ENCODE measurements at regions not wholly inside any gene's neighbourhood (a gene's known extent, or its start where the extent isn't known, plus 50 kb on each side); places are given as distances from the start of the nearest gene placed in this dataset.
"Not testable (repeated sequence)": the region's sequence is repeated elsewhere in the genome, so short reads cannot be mapped to it uniquely, and the experiment has no call there.

GRCh38 chr3:147153830-147154539 is 252.4 kb downstream of the ZIC4 start:
- DNase-seq (ENCODE audit: low spot score) = no peak

GRCh38 chr3:147152476-147152875 is 253.9 kb downstream of the ZIC4 start:
- no peak for DNase-seq (ENCODE audit: low spot score)

GRCh38 chr3:147141516-147142288 is 264.6 kb downstream of the ZIC4 start:
- no peak for DNase-seq (ENCODE audit: low spot score)

- DNase-seq (ENCODE audit: low spot score) = no peak
Observed at GRCh38 chr3:147139341-147139740, 267.0 kb downstream of the ZIC4 start.

DNA sequence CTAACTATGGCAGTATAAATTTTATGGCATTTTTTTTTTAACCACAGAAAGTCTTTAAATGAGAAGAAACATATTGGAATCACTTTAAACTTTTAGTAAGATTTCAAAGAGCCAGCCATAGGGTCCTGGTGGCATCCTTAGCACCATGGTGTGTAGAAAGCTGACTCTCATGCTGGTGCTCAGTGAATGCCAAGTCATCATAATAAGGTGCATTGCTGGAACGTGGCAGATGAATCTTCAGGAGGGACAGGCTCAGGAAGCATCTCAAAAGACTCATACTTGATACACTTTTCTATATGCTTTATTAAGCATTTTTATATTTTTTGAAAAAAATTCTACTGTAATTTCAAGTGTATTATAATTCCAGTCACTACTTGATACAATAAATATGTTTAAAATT is 274.2 kb downstream of the ZIC4 start:
- DNase-seq (ENCODE audit: low spot score) = no peak

GRCh38 chr3:147130461-147130860 is 275.9 kb downstream of the ZIC4 start:
- DNase-seq (ENCODE audit: low spot score) = no peak

- no peak for DNase-seq (ENCODE audit: low spot score)
Observed at GRCh38 chr3:147129665-147130064, 276.7 kb downstream of the ZIC4 start.

- DNase-seq (ENCODE audit: low spot score) = no peak
Observed at GRCh38 chr3:147122350-147122749, 284.0 kb downstream of the ZIC4 start.

GRCh38 chr3:147119989-147120388 is 286.4 kb downstream of the ZIC4 start:
- DNase-seq (ENCODE audit: low spot score) = no peak

- no peak for DNase-seq (ENCODE audit: low spot score)
Observed at GRCh38 chr3:147119346-147119745, 287.0 kb downstream of the ZIC4 start.

GRCh38 chr3:147118611-147119010 is 287.7 kb downstream of the ZIC4 start:
- DNase-seq (ENCODE audit: low spot score) = no peak

DNA sequence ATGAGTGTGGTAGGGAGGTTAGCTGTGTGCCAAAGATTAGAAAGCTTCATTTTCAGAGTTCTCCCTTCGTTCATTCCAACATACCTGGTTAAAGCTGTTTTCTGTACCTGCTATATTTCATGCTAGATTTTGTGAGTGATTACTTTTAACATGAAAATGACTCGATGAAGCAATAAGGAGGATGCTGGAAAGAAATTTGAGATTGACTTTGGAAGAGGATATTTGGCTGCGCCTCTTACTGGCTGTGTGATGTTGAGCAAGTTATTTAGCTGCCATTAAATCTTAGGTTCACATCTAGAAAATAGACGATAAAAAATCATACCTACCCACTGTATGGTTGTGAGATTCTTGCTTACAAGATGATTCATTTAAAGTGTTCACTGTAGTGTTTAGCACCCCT is 288.7 kb downstream of the ZIC4 start:
- DNase-seq (ENCODE audit: low spot score) = no peak

GRCh38 chr3:147113293-147114044 is 292.9 kb downstream of the ZIC4 start:
- DNase-seq (ENCODE audit: low spot score) = no peak

DNA sequence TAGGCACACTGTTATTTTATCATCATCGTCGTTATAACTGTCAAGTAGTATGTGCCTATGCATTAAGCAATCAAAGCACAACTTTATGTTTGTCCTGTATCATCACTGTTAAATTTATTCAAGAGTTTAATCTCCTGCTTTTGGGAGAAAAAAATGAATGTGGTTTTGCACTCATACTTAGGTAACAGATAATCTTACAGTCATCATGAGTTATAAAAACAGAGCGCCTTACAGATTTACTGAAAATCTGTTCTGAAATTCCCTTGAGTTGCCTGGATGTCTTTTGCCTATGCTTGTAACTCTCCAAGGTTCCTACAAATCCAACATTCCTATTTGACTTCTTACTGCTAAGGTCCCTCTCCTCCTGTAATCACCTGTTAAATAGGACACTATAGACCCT is 307.3 kb downstream of the ZIC4 start:
- DNase-seq (ENCODE audit: low spot score) = no peak

- DNase-seq (ENCODE audit: low spot score) = no peak
Observed at GRCh38 chr3:147090461-147090860, 315.9 kb downstream of the ZIC4 start.

GRCh38 chr3:147089286-147089685 is 317.1 kb downstream of the ZIC4 start:
- DNase-seq (ENCODE audit: low spot score) = no peak

- not testable (repeated sequence) for DNase-seq (ENCODE audit: low spot score)
Observed at GRCh38 chr3:147059500-147059899, 346.8 kb downstream of the ZIC4 start.

DNA sequence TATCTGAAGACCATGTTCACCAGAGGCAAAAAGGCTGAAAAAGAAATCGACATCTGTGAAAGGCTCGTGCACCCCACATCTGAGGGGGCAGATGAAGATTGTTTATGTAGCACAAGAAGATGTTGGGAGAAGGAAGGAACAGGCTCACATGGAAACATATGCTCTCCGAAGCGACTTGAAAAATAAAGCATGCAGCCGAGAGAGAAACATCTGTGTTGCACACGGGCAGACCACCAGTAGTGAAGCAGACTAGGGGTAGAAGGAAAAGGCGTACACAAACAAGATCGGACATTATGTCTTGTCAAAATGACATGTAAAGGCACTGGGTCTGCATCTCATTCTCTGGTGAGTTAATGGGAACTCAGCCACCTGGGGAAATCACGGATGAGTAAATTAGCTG is 356.5 kb downstream of the ZIC4 start:
- DNase-seq (ENCODE audit: low spot score) = no peak

GRCh38 chr3:147049305-147049704 is 357.0 kb downstream of the ZIC4 start:
- no peak for DNase-seq (ENCODE audit: low spot score)

GRCh38 chr3:147046916-147047315 is 359.4 kb downstream of the ZIC4 start:
- DNase-seq (ENCODE audit: low spot score) = no peak

DNA sequence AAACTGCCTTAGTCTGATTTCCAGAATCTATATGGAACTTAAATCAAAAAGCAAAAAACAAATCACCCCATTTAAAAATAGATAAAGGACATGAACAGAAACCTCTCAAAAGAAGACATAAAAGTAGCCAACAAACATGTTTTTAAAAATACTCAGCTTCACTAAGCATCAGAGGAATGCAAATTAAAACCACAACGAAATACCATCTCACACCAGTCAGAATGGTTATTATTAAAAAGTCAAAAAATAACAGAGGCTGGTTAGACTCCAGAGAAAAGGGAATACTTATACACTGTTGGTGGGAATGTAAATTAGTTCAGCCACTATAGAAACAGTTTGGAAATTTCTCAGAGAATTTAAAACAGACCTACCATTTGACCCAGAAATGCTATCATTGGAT is 367.9 kb downstream of the ZIC4 start:
- DNase-seq (ENCODE audit: low spot score) = no peak

DNA sequence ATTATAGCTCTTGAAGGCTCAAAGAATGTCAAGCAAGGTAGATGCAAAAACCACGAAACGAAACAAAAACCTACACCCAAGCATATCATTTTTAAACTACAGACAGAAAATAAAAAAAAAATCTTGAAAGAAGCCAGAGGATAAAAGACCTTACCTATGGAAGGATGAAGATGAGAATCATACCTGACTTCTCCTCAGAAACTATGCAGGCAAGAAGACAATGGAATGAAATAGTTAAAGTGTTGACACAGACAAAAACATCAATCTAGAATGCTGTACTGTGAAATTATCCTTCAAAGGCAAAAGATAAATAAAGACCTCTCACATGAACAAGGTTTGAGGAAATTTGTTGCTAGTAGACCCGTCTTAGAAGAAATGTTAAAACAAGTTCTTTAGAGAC is 372.0 kb downstream of the ZIC4 start:
- DNase-seq (ENCODE audit: low spot score) = no peak

DNA sequence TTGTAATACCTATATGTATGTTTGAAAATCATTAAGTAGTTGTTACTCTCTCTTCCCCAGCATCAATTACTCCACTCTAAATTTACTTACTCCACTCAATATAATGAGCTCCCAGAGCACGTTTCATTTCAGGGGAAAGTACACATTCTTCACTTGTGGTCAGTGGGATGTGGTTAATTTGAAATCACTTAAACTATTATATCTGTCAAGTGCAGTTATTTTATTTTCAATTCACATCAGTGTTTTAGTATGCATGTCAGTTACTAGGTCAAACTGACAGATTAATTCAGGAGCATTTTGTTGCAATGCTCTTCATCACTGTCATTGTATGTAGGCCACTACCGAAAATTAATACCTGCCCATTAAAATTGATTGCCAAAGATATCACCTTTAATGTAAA is 376.1 kb downstream of the ZIC4 start:
- no peak for DNase-seq (ENCODE audit: low spot score)

All from ecto neural progenitor cell (in vitro differentiated cells).